Esophagus muscularis mucosa (tissue), 4 donors: ENCODE measurements at regions not wholly inside any gene's neighbourhood (a gene's known extent, or its start where the extent isn't known, plus 50 kb on each side); places are given as distances from the start of the nearest gene placed in this dataset.
A peak's percentile ranks its signal among the peaks of the same experiment; 100 is the strongest.

Source experiments
- DNase-seq: peaks from one replicate; pipeline ENCODE4 v3.0.0-alpha.2; 2017; ENCODE audit errors: extremely low spot score
- H3K27ac ChIP-seq, 4 donors: fragments of 200-600 bp; sonication (generic); replicated peaks in 1 of 4; 1 replicate in 3 of 4; 2 replicates in 1 of 4; pipeline ENCODE4 v1.5.1; 2016 to 2019; ENCODE audit warnings: mild to moderate bottlenecking in 1 of 4
- H3K27me3 ChIP-seq, 4 donors: fragments of 200-600 bp; sonication (generic); one replicate each; pipeline versions ENCODE4 v1.5.1 to v1.6.0; 2016 to 2019
- H3K36me3 ChIP-seq, 4 donors: fragments of 200-600 bp; sonication (generic); one replicate each; pipeline ENCODE4 v1.5.1; 2016 to 2019
- H3K4me1 ChIP-seq, 4 donors: fragments of 200-600 bp; sonication (generic); one replicate each; pipeline ENCODE4 v1.5.1; 2016 to 2019
- H3K4me3 ChIP-seq, 4 donors: fragments of 200-600 bp; sonication (generic); 1 replicate in 2 of 4; 2 replicates in 2 of 4; pipeline ENCODE4 v1.5.1; 2016 to 2019; ENCODE audit warnings: mild to moderate bottlenecking in 4 of 4, moderate library complexity in 1 of 4
- H3K9me3 ChIP-seq, 4 donors: fragments of 200-600 bp; sonication (generic); 1 replicate in 3 of 4; 2 replicates in 1 of 4; pipeline ENCODE4 v1.5.1; 2016 to 2019
- CTCF ChIP-seq, 3 experiments: fragments of 200-600 bp in 2 of 3; fragments of 450-650 bp in 1 of 3; sonication (generic) in 2 of 3; IDR thresholded peaks; one replicate each; pipeline ENCODE4 v1.5.1; 2017 to 2019; ENCODE audit warnings: antibody characterized with exemption in 3 of 3, mild to moderate bottlenecking in 2 of 3, moderate library complexity in 1 of 3
- EP300 ChIP-seq: sonication (generic); formaldehyde crosslinking; IDR thresholded peaks from one replicate; pipeline ENCODE4 v1.6.1; 2017; ENCODE audit warnings: antibody characterized with exemption
- POLR2A ChIP-seq: fragments of 450-650 bp; IDR thresholded peaks from one replicate; pipeline ENCODE4 v1.6.1; 2017; ENCODE audit warnings: antibody characterized with exemption, moderate library complexity, mild to moderate bottlenecking, low read depth
- POLR2AphosphoS5 ChIP-seq, 2 donors: sonication (generic); formaldehyde crosslinking; IDR thresholded peaks; one replicate each; pipeline ENCODE4 v1.6.1; 2017; ENCODE audit warnings: antibody characterized with exemption in 2 of 2
- WGBS: methylation state at CpG from one replicate; pipeline ENCODE4 v1.1.5; 2018; 5-methylcytosine and 5-hydroxymethylcytosine counted together
- intact Hi-C: fragments of 100-400 bp; cut with DNase I; formaldehyde crosslinking; loops from one replicate; pipeline ENCODE4 v1.15.1; 2023

DNA sequence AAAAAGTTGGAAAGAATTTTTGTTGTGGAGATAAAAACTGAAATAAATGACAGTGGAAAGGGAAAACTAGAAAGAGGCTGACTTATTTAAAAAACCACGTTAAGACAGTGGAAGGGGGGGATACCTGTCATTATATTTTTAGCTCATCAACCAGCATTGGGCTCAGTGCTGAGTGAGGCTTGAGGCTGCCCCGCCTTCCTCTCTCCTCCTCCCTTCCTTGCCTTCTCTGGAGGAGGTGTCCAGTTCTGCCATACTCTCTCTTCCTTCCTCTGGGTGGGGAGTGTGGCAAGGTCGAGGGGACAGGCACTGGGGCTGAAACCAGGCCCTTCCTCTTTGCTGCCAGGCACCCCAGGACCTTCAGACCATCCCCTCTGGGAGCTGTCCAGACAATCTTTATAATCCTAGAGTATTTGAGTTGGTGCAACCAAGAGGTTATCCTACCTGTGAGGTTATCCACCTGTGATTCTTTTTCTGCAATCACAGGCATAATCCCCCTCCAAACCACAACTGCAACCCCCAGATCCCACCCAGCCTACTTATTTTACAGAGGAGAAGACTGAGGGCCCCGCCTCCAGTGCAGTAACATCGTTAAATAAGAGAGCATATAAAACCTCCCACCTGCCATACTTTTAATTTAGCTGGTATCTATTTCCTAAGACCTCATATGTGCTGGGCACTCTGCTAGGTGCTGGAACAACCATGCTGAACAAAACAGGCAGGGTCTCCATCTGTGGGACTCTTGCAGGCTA, 578.5 kb downstream of the BUD13 start:
- Histone ChIP-seq H3K4me1 (peaks cover 12 to 21% (median 17%) of the 10 kb centered on the region in 4 donors), H3K27me3 (no peaks in the 10 kb centered on the region), H3K9me3 (no peaks in the 10 kb centered on the region), H3K4me3 (peak overlapping the region; percentile 55 to 57 (median 55)), H3K27ac (peak overlapping the region; percentile 14 to 70 (median 46)), H3K36me3 (no peaks in the 10 kb centered on the region)
- TF ChIP-seq POLR2AphosphoS5 (IDR thresholded peaks at IDR 0.05) (no peak), POLR2A (no peak), EP300 (no peak), CTCF (IDR thresholded peaks at IDR 0.05) (no peak)
- WGBS, result 51% methylated on average over 5 of the region's 5 CpGs
- no peak for DNase-seq
- intact Hi-C loops, result no loop called here

DNA sequence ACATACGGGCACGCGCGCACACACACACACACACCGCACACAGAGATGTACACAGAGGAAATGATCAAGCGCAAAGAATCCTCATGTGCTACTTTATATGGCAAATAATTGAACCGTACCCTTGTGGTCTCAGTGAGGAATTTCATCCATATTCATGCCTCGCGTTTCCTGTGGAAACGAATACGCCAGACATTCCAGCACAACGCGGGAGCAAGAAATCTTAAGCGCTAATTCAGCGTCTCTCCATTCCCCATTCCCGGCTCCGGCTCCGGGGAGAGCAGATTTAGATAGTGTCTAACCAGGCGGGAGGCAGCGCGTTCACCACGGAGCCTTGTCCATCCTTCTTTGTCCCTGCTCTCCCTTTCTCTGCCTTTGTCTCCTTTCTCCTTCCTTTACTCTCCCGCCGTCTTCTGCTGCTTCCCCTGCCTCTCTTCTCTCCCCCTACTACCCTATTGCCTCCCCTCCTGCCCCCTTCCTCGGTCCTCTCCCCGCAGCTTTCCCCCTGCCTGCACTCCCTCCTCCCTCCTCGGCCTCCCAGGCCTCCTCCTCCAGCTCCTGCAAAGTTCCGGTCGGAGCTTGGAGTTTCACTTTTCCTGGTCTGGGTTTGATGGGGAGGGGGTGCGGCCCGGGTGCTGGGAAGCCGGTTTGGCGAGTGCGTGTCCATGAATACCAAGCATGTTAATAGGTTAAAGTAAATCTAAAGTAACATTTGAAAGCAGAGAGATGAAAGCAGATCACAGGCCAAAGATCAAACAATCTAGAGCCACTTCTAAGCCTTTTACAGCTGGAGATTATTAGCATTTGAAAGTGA, 579.3 kb downstream of the BUD13 start:
- WGBS, result under 1% methylated on average over 34 of the region's 34 CpGs
- Histone ChIP-seq H3K4me3 (peak overlapping the region; percentile 55 to 57 (median 55)), H3K27ac (peak overlapping the region; percentile 14 to 70 (median 46)), H3K27me3 (no peaks in the 10 kb centered on the region), H3K36me3 (no peaks in the 10 kb centered on the region), H3K4me1 (peaks cover 12 to 21% (median 17%) of the 10 kb centered on the region in 4 donors), H3K9me3 (no peaks in the 10 kb centered on the region)
- TF ChIP-seq EP300, result no peak
- peak in 1 of 3 experiments; percentile 34 for TF ChIP-seq CTCF (IDR thresholded peaks at IDR 0.05)
- intact Hi-C loops, result no loop called here
- DNase-seq, result no peak

GRCh38 chr11:116192509-116193210, 580.1 kb downstream of the BUD13 start:
- H3K27ac ChIP-seq, result peak overlapping the region in 2 of 4 donors; percentile 68 to 70
- intact Hi-C loops, result no loop called here
- no peak for DNase-seq
- peaks cover 12 to 21% (median 17%) of the 10 kb centered on the region in 4 donors for H3K4me1 ChIP-seq
- H3K27me3 ChIP-seq, result no peaks in the 10 kb centered on the region
- H3K4me3 ChIP-seq, result peak overlapping the region; percentile 55 to 57 (median 55)
- no peaks in the 10 kb centered on the region for H3K36me3 ChIP-seq
- TF ChIP-seq POLR2A, result no peak
- TF ChIP-seq CTCF (IDR thresholded peaks at IDR 0.05), result no peak
- no peak for TF ChIP-seq EP300
- no peak for TF ChIP-seq POLR2AphosphoS5 (IDR thresholded peaks at IDR 0.05)
- no peaks in the 10 kb centered on the region for H3K9me3 ChIP-seq
- WGBS, result 38% methylated on average over 12 of the region's 12 CpGs

DNA sequence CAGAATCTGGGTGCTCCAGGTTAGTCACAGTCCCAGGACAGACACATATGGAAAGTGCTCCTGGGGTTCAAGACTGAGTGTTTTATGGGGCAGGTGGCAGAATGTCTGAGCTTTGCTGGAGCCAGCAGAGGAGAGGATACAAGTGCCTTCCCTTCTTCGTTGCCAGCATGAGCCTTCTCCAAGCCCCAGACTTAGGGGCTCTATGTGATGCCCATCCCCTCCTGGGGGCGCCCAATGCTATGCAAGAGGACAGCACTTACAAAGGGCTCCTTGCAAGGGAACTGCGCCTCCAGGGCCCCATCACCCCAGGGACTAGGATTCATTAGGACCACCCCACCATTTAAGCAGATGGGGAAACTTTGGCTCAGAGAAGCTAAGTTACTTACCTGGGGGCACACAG, 581.9 kb downstream of the BUD13 start:
- Histone ChIP-seq H3K27ac (no peak overlapping the region), H3K4me3 (no peak overlapping the region), H3K36me3 (no peaks in the 10 kb centered on the region), H3K27me3 (no peaks in the 10 kb centered on the region), H3K9me3 (no peaks in the 10 kb centered on the region), H3K4me1 (peaks cover 12 to 21% (median 17%) of the 10 kb centered on the region in 4 donors)
- 100% methylated on average over 3 of the region's 3 CpGs for WGBS
- no peak for DNase-seq
- intact Hi-C loops, result no loop called here
- no peak for TF ChIP-seq POLR2A
- TF ChIP-seq CTCF (IDR thresholded peaks at IDR 0.05), result no peak
